Neural cell (in vitro differentiated cells): ENCODE measurements at regions not wholly inside any gene's neighbourhood (a gene's known extent, or its start where the extent isn't known, plus 50 kb on each side); places are given as distances from the start of the nearest gene placed in this dataset.

Experiments used
- H2AFZ ChIP-seq: fragments of 200-600, 300-800 bp; sonication (generic), shearing (Covaris generic); 2 replicates; pipeline ENCODE4 v1.6.0; 2014; ENCODE audit warnings: low read depth, mild to moderate bottlenecking, antibody characterized with exemption, low read length, moderate library complexity
- H3F3A ChIP-seq: fragments of 200-600 bp; shearing (Covaris generic); 2 replicates; pipeline ENCODE4 v1.6.1; 2016; ENCODE audit warnings: mild to moderate bottlenecking, moderate library complexity, mixed read lengths, antibody characterized with exemption, low read length; ENCODE audit not compliant: insufficient read depth, poor library complexity, severe bottlenecking
- H3K27ac ChIP-seq: fragments of 200-600, 300-800 bp; sonication (generic), shearing (Covaris generic); 2 replicates; pipeline ENCODE4 v1.5.1; 2014; ENCODE audit warnings: mild to moderate bottlenecking, low read length, moderate library complexity
- H3K27me3 ChIP-seq: fragments of 300-800, 200-600 bp; sonication (generic), shearing (Covaris generic); 2 replicates; pipeline ENCODE4 v1.6.0; 2014; ENCODE audit warnings: mild to moderate bottlenecking, low read depth, low read length, moderate library complexity; ENCODE audit not compliant: insufficient read depth
- H3K36me3 ChIP-seq: fragments of 300-800, 200-600 bp; sonication (generic), shearing (Covaris generic); 2 replicates; pipeline ENCODE4 v1.5.1; 2014; ENCODE audit warnings: mild to moderate bottlenecking, antibody characterized with exemption, low read length, moderate library complexity; ENCODE audit not compliant: insufficient read depth
- H3K4me2 ChIP-seq: fragments of 300-800, 200-600 bp; sonication (generic), shearing (Covaris generic); 2 replicates; pipeline ENCODE4 v1.6.0; 2014; ENCODE audit warnings: mild to moderate bottlenecking, low read length
- H3K4me3 ChIP-seq: fragments of 300-800, 200-600 bp; sonication (generic), shearing (Covaris generic); 2 replicates; pipeline ENCODE4 v1.5.1; 2014; ENCODE audit warnings: mild to moderate bottlenecking, low read length, moderate library complexity
- H3K79me2 ChIP-seq: fragments of 200-600 bp; shearing (Covaris generic); replicated peaks from 2 replicates; pipeline ENCODE4 v1.6.0; 2014; ENCODE audit warnings: mild to moderate bottlenecking, low read length, moderate library complexity; ENCODE audit not compliant: insufficient read depth
- H3K9ac ChIP-seq: fragments of 300-800, 200-600 bp; sonication (generic), shearing (Covaris generic); 2 replicates; pipeline ENCODE4 v1.6.1; 2016; ENCODE audit warnings: mild to moderate bottlenecking, low read length, mixed read lengths
- H3K9me2 ChIP-seq: fragments of 200-600 bp; shearing (Covaris generic); 2 replicates; pipeline ENCODE4 v1.6.1; 2016; ENCODE audit warnings: mild to moderate bottlenecking, low read length, mixed read lengths; ENCODE audit not compliant: insufficient read depth
- H3K9me3 ChIP-seq: fragments of 200-600, 300-800 bp; sonication (generic), shearing (Covaris generic); 2 replicates; pipeline ENCODE4 v1.6.1; 2016; ENCODE audit warnings: mild to moderate bottlenecking, mixed run types, low read length, moderate library complexity, mixed read lengths
- H4K20me1 ChIP-seq: fragments of 200-600 bp; shearing (Covaris generic); 2 replicates; pipeline ENCODE4 v1.6.1; 2016; ENCODE audit warnings: mild to moderate bottlenecking, mixed run types; ENCODE audit not compliant: insufficient read depth
- EP300 ChIP-seq: fragments of 450-650 bp; conservative IDR thresholded peaks from 2 replicates; pipeline ENCODE4 v1.6.1; 2014; ENCODE audit warnings: antibody characterized with exemption, mild to moderate bottlenecking, moderate library complexity; ENCODE audit not compliant: poor library complexity, severe bottlenecking
- EZH2 ChIP-seq: fragments of 200-600, 300-800 bp; shearing (Covaris generic), sonication (generic); IDR thresholded peaks from 2 replicates; pipeline ENCODE4 v1.6.1; 2014; ENCODE audit warnings: antibody characterized with exemption, low read length, borderline replicate concordance, mild to moderate bottlenecking; ENCODE audit not compliant: insufficient read depth, poor library complexity, severe bottlenecking
- MXI1 ChIP-seq: fragments of 450-650 bp; conservative IDR thresholded peaks from 2 replicates; pipeline ENCODE4 v1.6.1; 2014; ENCODE audit warnings: antibody characterized with exemption, mild to moderate bottlenecking; ENCODE audit not compliant: poor library complexity, severe bottlenecking
- POLR2AphosphoS5 ChIP-seq: IDR thresholded peaks from 2 replicates; pipeline ENCODE4 v1.6.1; 2012
- RAD21 ChIP-seq: fragments of 450-650 bp; conservative IDR thresholded peaks from 2 replicates; pipeline ENCODE4 v1.6.1; 2014; ENCODE audit warnings: antibody characterized with exemption, mild to moderate bottlenecking, moderate library complexity
- SMC3 ChIP-seq: fragments of 450-650 bp; conservative IDR thresholded peaks from 2 replicates; pipeline ENCODE4 v1.6.1; 2014; ENCODE audit warnings: antibody characterized with exemption, mild to moderate bottlenecking, moderate library complexity; ENCODE audit not compliant: poor library complexity
- TAF1 ChIP-seq: IDR thresholded peaks from 2 replicates; pipeline ENCODE4 v1.6.1; 2012; ENCODE audit warnings: low read depth
- TF ChIP-seq, protein P1 (sequence below): fragments of 450-650 bp; IDR thresholded peaks from 2 replicates; pipeline ENCODE4 v1.5.1; 2014; ENCODE audit warnings: antibody characterized with exemption, mild to moderate bottlenecking, moderate library complexity; ENCODE audit not compliant: poor library complexity, severe bottlenecking
- TF ChIP-seq, protein P2 (sequence below): IDR thresholded peaks from 2 replicates; pipeline ENCODE4 v1.6.1; 2012; ENCODE audit warnings: borderline replicate concordance

DNA sequence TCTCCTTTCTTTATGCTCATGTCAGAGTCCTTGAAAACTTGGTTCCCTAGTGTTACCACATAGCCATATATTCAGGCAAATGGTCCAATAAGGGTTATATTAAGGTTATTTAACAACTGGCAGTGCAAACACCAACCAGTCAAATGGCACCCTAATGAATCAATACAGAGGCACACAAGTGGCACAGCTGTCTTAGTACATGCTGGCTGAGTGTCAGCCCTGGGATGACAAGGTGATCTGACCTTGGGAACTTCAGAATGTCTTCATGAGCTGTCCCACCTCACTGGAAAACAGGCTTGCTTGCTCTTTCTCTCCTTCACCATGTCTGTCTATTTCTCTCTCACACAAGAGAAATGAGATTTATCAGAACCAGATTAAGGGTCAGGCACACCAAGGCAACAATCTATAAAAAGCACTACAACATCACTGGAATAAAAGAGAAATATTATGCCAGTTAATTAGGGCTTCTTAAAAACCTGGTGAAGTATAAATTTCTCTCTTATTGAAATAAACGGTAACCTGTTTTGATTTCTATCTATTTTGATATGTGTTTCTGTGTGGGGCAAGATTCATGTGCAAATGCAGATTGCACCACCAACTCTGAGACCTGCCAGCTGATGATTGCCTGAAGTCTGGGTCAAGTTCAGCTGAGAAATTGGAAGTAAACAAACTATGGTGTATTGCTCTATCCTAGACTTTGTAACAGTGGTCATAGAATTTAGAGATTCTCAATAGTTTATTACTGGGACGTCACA, 140.7 kb downstream of the SREK1 start:
- Histone ChIP-seq H3K9me2 (no peaks in the 10 kb centered on the region), H3K79me2 (no peaks in the 10 kb centered on the region), H3K27ac (no peak overlapping the region), H3K4me3 (no peak overlapping the region), H3K4me2 (no peak overlapping the region), H4K20me1 (no peaks in the 10 kb centered on the region), H3K36me3 (no peaks in the 10 kb centered on the region), H3K27me3 (no peaks in the 10 kb centered on the region), H3K9ac (no peak overlapping the region), H3K9me3 (no peaks in the 10 kb centered on the region), H2AFZ (no peak overlapping the region), H3F3A (no peaks in the 10 kb centered on the region)
- TF ChIP-seq SMC3 = no peak
- TF ChIP-seq, protein P1, sequence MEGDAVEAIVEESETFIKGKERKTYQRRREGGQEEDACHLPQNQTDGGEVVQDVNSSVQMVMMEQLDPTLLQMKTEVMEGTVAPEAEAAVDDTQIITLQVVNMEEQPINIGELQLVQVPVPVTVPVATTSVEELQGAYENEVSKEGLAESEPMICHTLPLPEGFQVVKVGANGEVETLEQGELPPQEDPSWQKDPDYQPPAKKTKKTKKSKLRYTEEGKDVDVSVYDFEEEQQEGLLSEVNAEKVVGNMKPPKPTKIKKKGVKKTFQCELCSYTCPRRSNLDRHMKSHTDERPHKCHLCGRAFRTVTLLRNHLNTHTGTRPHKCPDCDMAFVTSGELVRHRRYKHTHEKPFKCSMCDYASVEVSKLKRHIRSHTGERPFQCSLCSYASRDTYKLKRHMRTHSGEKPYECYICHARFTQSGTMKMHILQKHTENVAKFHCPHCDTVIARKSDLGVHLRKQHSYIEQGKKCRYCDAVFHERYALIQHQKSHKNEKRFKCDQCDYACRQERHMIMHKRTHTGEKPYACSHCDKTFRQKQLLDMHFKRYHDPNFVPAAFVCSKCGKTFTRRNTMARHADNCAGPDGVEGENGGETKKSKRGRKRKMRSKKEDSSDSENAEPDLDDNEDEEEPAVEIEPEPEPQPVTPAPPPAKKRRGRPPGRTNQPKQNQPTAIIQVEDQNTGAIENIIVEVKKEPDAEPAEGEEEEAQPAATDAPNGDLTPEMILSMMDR = no peak
- no peak for TF ChIP-seq POLR2AphosphoS5
- TF ChIP-seq, protein P2, sequence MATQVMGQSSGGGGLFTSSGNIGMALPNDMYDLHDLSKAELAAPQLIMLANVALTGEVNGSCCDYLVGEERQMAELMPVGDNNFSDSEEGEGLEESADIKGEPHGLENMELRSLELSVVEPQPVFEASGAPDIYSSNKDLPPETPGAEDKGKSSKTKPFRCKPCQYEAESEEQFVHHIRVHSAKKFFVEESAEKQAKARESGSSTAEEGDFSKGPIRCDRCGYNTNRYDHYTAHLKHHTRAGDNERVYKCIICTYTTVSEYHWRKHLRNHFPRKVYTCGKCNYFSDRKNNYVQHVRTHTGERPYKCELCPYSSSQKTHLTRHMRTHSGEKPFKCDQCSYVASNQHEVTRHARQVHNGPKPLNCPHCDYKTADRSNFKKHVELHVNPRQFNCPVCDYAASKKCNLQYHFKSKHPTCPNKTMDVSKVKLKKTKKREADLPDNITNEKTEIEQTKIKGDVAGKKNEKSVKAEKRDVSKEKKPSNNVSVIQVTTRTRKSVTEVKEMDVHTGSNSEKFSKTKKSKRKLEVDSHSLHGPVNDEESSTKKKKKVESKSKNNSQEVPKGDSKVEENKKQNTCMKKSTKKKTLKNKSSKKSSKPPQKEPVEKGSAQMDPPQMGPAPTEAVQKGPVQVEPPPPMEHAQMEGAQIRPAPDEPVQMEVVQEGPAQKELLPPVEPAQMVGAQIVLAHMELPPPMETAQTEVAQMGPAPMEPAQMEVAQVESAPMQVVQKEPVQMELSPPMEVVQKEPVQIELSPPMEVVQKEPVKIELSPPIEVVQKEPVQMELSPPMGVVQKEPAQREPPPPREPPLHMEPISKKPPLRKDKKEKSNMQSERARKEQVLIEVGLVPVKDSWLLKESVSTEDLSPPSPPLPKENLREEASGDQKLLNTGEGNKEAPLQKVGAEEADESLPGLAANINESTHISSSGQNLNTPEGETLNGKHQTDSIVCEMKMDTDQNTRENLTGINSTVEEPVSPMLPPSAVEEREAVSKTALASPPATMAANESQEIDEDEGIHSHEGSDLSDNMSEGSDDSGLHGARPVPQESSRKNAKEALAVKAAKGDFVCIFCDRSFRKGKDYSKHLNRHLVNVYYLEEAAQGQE = no peak
- TF ChIP-seq EZH2 = no peak
- TF ChIP-seq TAF1 = no peak
- no peak for TF ChIP-seq MXI1
- no peak for TF ChIP-seq EP300

DNA sequence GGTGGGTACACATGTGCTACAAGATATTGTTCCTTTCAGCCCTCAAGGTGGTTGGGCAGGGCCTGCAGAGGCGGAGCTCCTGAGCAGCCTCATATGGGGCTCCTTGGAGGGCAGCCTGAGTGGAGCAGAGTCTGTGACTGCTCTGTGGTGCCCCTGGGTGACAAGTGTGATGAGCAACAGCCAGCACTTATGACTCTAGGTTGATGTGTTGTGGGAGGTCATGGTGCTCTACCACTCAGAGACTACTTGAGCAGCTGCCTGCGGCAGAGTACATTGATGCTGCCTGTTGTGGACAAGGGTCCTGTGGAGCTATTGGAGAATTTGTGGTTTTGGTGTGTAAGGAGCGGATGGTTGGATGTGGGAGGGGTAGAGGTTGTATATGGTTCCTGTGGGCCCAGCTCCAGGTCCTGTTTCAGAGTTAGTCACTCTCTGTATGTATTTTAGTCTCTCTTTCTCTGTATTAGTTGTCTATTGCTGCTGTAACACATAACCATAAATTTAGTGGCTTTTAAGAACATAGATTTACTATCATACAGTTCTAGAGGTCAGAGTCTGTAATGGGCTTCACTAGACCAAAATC, 141.3 kb downstream of the SREK1 start:
- H3K79me2 ChIP-seq = no peaks in the 10 kb centered on the region
- H3K27ac ChIP-seq = no peak overlapping the region
- no peaks in the 10 kb centered on the region for H4K20me1 ChIP-seq
- H2AFZ ChIP-seq = no peak overlapping the region
- H3K4me2 ChIP-seq = no peak overlapping the region
- no peaks in the 10 kb centered on the region for H3K9me2 ChIP-seq
- H3F3A ChIP-seq = no peaks in the 10 kb centered on the region
- no peak overlapping the region for H3K9ac ChIP-seq
- H3K36me3 ChIP-seq = no peaks in the 10 kb centered on the region
- no peak for TF ChIP-seq MXI1
- TF ChIP-seq, protein P1 = no peak
- TF ChIP-seq RAD21 = no peak
- no peak for TF ChIP-seq SMC3
- TF ChIP-seq, protein P2 = no peak
- TF ChIP-seq EZH2 = no peak
- no peak for TF ChIP-seq EP300
- TF ChIP-seq POLR2AphosphoS5 = no peak
- no peak overlapping the region for H3K4me3 ChIP-seq
- H3K9me3 ChIP-seq = no peaks in the 10 kb centered on the region
- H3K27me3 ChIP-seq = no peaks in the 10 kb centered on the region
